GM12892 (cell line): ENCODE measurements at regions not wholly inside any gene's neighbourhood (a gene's known extent, or its start where the extent isn't known, plus 50 kb on each side); places are given as distances from the start of the nearest gene placed in this dataset.

Experiments used
- POLR2A ChIP-seq: IDR thresholded peaks from 2 replicates; pipeline ENCODE4 v1.6.1; 2011; ENCODE audit warnings: low read depth, low read length, control low read depth
- POLR2AphosphoS5 ChIP-seq: IDR thresholded peaks from 2 replicates; pipeline ENCODE4 v1.6.1; 2011; ENCODE audit warnings: low read depth, low read length, control low read depth
- TAF1 ChIP-seq: IDR thresholded peaks from 2 replicates; pipeline ENCODE4 v1.6.1; 2011; ENCODE audit warnings: low read depth, mild to moderate bottlenecking, control low read depth, low read length, borderline replicate concordance

DNA sequence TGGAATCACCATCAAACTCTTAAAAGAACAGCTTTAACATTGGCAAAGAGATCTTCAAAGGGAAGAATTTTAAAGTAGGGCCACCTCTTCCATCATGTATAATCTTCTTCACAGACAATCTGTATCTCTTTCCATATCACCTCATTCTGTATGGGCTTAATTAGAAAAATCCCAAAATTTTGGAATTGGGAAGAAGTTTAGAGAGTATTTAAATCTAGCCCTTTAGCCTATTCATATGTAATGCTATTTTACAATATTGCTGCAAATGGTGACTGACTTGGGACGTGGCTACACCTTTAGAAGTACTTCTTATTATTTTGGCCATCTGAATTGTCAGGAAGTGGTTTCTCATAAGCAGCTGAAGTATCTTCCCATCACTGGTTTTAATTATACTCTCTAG is 474.3 kb downstream of the RFPL4B start:
- TF ChIP-seq POLR2A (no peak), POLR2AphosphoS5 (no peak), TAF1 (no peak)
